ENCODE measurements at regions not wholly inside any gene's neighbourhood (a gene's known extent, or its start where the extent isn't known, plus 50 kb on each side); places are given as distances from the start of the nearest gene placed in this dataset.

GRCh38 chr6:133079901-133080300 lies 161.3 kb upstream of the EYA4 start:
- DNase-seq (ENCODE audit: low spot score), result no peak
- Histone ChIP-seq H3K4me1 (replicated peaks) (no peaks in the 10 kb centered on the region), H3K27ac (no peak overlapping the region), H3K27me3 (replicated peaks; ENCODE audit: insufficient read depth) (no peaks in the 10 kb centered on the region), H3K36me3 (no peaks in the 10 kb centered on the region), H3K4me3 (no peak overlapping the region), H3K9me3 (no peaks in the 10 kb centered on the region)
- 55% methylated on average over 2 of the region's 2 CpGs for WGBS
- TF ChIP-seq POLR2AphosphoS5 (IDR thresholded peaks at IDR 0.05), result no peak
- TF ChIP-seq, protein P1, sequence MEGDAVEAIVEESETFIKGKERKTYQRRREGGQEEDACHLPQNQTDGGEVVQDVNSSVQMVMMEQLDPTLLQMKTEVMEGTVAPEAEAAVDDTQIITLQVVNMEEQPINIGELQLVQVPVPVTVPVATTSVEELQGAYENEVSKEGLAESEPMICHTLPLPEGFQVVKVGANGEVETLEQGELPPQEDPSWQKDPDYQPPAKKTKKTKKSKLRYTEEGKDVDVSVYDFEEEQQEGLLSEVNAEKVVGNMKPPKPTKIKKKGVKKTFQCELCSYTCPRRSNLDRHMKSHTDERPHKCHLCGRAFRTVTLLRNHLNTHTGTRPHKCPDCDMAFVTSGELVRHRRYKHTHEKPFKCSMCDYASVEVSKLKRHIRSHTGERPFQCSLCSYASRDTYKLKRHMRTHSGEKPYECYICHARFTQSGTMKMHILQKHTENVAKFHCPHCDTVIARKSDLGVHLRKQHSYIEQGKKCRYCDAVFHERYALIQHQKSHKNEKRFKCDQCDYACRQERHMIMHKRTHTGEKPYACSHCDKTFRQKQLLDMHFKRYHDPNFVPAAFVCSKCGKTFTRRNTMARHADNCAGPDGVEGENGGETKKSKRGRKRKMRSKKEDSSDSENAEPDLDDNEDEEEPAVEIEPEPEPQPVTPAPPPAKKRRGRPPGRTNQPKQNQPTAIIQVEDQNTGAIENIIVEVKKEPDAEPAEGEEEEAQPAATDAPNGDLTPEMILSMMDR (IDR thresholded peaks at IDR 0.05), result no peak
- TF ChIP-seq POLR2A (IDR thresholded peaks at IDR 0.05), result no peak
- intact Hi-C loops (cut with DNase I), result no loop called here

DNA sequence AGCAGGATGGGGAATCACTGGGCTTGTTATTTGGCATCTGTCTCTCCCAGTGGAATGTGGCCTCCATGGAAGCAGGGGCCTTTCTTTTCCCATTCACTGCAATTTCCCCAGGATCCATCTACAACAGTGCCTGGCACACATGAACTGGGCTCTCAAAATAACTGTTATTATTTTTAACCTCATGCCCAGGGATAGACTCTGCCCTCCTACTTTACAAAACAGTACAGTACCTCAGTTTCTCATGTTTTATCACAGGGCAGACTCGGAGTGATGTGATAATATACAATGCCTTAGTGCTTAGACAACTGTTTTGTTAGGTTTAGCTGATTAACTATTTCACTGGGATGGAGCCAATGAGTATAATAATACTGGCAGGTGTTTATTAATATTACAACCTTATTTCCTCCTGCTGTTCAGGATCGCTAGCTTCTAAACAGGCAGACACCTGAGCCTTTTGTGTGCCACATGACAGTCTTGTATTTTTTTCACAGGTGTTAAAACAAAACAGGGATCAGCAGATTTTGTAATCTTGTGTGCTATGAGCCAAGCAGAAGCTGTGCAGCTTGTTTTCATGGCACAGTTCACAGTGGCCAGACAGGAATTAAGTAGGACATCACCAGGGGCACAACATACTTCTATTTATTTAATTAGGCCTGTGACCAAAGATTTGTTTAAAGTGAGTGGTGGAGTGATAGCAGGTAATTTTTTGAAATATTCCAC lies 157.7 kb upstream of the EYA4 start:
- WGBS, result 48% methylated on average over 2 of the region's 2 CpGs
- H3K27me3 ChIP-seq (replicated peaks; ENCODE audit: insufficient read depth), result no peaks in the 10 kb centered on the region
- H3K4me3 ChIP-seq, result no peak overlapping the region
- DNase-seq (ENCODE audit: low spot score), result no peak
- H3K9me3 ChIP-seq, result no peaks in the 10 kb centered on the region
- intact Hi-C loops (cut with DNase I), result no loop called here
- H3K36me3 ChIP-seq, result no peaks in the 10 kb centered on the region
- no peak overlapping the region for H3K27ac ChIP-seq
- no peaks in the 10 kb centered on the region for H3K4me1 ChIP-seq (replicated peaks)
- no peak for TF ChIP-seq POLR2AphosphoS5 (IDR thresholded peaks at IDR 0.05)
- no peak for TF ChIP-seq POLR2A (IDR thresholded peaks at IDR 0.05)
- TF ChIP-seq, protein P1 (IDR thresholded peaks at IDR 0.05), result no peak

- TF ChIP-seq, protein P1 (IDR thresholded peaks at IDR 0.05), result no peak
- TF ChIP-seq POLR2AphosphoS5 (IDR thresholded peaks at IDR 0.05) (no peak), POLR2A (IDR thresholded peaks at IDR 0.05) (no peak)
- intact Hi-C loops (cut with DNase I), result no loop called here
- 98% methylated on average over 1 of the region's 1 CpG for WGBS
These were observed 155.7 kb upstream of the EYA4 start for GRCh38 chr6:133085471-133085870.

DNA sequence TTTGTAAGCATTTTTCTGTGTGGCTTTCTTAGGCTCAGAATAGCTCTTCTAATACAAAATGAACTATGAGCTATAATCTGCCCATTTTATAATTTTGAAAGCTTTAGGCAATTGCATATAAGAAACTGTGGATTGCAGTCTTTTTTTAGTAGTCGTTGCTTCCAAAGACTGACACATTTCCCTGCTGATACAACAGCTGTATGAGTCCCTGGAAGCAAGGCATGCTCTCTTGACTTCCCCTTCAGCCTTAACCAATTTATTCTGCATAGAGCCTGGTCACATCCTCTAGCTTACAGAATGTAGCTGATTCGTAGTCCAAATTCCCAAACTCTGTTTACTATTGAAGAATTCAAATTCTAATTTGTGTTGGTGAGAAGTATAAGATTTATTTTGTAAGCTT lies 155.3 kb upstream of the EYA4 start:
- Histone ChIP-seq H3K4me1 (replicated peaks) (no peaks in the 10 kb centered on the region), H3K27me3 (replicated peaks; ENCODE audit: insufficient read depth) (no peaks in the 10 kb centered on the region), H3K36me3 (no peaks in the 10 kb centered on the region), H3K4me3 (no peak overlapping the region), H3K27ac (no peak overlapping the region), H3K9me3 (no peaks in the 10 kb centered on the region)
- no peak for DNase-seq (ENCODE audit: low spot score)
- intact Hi-C loops (cut with DNase I), result no loop called here
- 78% methylated on average over 2 of the region's 2 CpGs for WGBS
- no peak for TF ChIP-seq POLR2AphosphoS5 (IDR thresholded peaks at IDR 0.05)
- TF ChIP-seq, protein P1 (IDR thresholded peaks at IDR 0.05), result no peak
- no peak for TF ChIP-seq POLR2A (IDR thresholded peaks at IDR 0.05)

More at GRCh38 chr6:133085471-133085870, 155.7 kb upstream of the EYA4 start:
- no peaks in the 10 kb centered on the region for H3K9me3 ChIP-seq
- DNase-seq (ENCODE audit: low spot score), result no peak
- H3K4me3 ChIP-seq, result no peak overlapping the region
- H3K27me3 ChIP-seq (replicated peaks; ENCODE audit: insufficient read depth), result no peaks in the 10 kb centered on the region
- H3K27ac ChIP-seq, result no peak overlapping the region
- H3K36me3 ChIP-seq, result no peaks in the 10 kb centered on the region
- no peaks in the 10 kb centered on the region for H3K4me1 ChIP-seq (replicated peaks)

All from prostate gland (tissue), 2 donors.